ENCODE measurements at regions not wholly inside any gene's neighbourhood (a gene's known extent, or its start where the extent isn't known, plus 50 kb on each side); places are given as distances from the start of the nearest gene placed in this dataset.
"Not testable (repeated sequence)": the region's sequence is repeated elsewhere in the genome, so short reads cannot be mapped to it uniquely, and the experiment has no call there.

- not testable (repeated sequence) for DNase-seq (ENCODE audit: extremely low read depth in 1 of 2, low read depth in 1 of 2)
Measured at GRCh38 chr5:157936776-157937501, 78.0 kb upstream of the CLINT1 start.

- DNase-seq (ENCODE audit: extremely low read depth in 1 of 2, low read depth in 1 of 2) = no peak
Measured at GRCh38 chr5:157934600-157934999, 75.7 kb upstream of the CLINT1 start.

- DNase-seq (ENCODE audit: extremely low read depth in 1 of 2, low read depth in 1 of 2) = no peak
Measured at GRCh38 chr5:157933005-157933404, 74.1 kb upstream of the CLINT1 start.

GRCh38 chr5:157930710-157931109, 71.8 kb upstream of the CLINT1 start:
- no peak for DNase-seq (ENCODE audit: extremely low read depth in 1 of 2, low read depth in 1 of 2)

GRCh38 chr5:157926977-157927376, 68.0 kb upstream of the CLINT1 start:
- no peak for DNase-seq (ENCODE audit: extremely low read depth in 1 of 2, low read depth in 1 of 2)

GRCh38 chr5:157925786-157926671, 67.1 kb upstream of the CLINT1 start:
- DNase-seq (ENCODE audit: extremely low read depth in 1 of 2, low read depth in 1 of 2) = no peak

GRCh38 chr5:157924931-157925729, 66.2 kb upstream of the CLINT1 start:
- DNase-seq (ENCODE audit: extremely low read depth in 1 of 2, low read depth in 1 of 2) = no peak

- DNase-seq (ENCODE audit: extremely low read depth in 1 of 2, low read depth in 1 of 2) = no peak
Measured at GRCh38 chr5:157924490-157924889, 65.5 kb upstream of the CLINT1 start.

GRCh38 chr5:157923765-157924164, 64.8 kb upstream of the CLINT1 start:
- DNase-seq (ENCODE audit: extremely low read depth in 1 of 2, low read depth in 1 of 2) = no peak

- no peak for DNase-seq (ENCODE audit: extremely low read depth in 1 of 2, low read depth in 1 of 2)
Measured at GRCh38 chr5:157922026-157922425, 63.1 kb upstream of the CLINT1 start.

GRCh38 chr5:157920828-157921170, 61.9 kb upstream of the CLINT1 start:
- no peak for DNase-seq (ENCODE audit: extremely low read depth in 1 of 2, low read depth in 1 of 2)

GRCh38 chr5:157918811-157919742, 60.1 kb upstream of the CLINT1 start:
- no peak for DNase-seq (ENCODE audit: extremely low read depth in 1 of 2, low read depth in 1 of 2)

- DNase-seq (ENCODE audit: extremely low read depth in 1 of 2, low read depth in 1 of 2) = peak in 1 of 2 donors; percentile 32
Measured at GRCh38 chr5:157917899-157918809, 59.2 kb upstream of the CLINT1 start.

GRCh38 chr5:157917491-157917890, 58.5 kb upstream of the CLINT1 start:
- DNase-seq (ENCODE audit: extremely low read depth in 1 of 2, low read depth in 1 of 2) = no peak

- no peak for DNase-seq (ENCODE audit: extremely low read depth in 1 of 2, low read depth in 1 of 2)
Measured at GRCh38 chr5:157915638-157916037, 56.7 kb upstream of the CLINT1 start.

- DNase-seq (ENCODE audit: extremely low read depth in 1 of 2, low read depth in 1 of 2) = no peak
Measured at GRCh38 chr5:157914151-157914788, 55.3 kb upstream of the CLINT1 start.

- no peak for DNase-seq (ENCODE audit: extremely low read depth in 1 of 2, low read depth in 1 of 2)
Measured at GRCh38 chr5:157913575-157913974, 54.6 kb upstream of the CLINT1 start.

- DNase-seq (ENCODE audit: extremely low read depth in 1 of 2, low read depth in 1 of 2) = no peak
Measured at GRCh38 chr5:157912621-157913325, 53.8 kb upstream of the CLINT1 start.
